ENCODE measurements at regions not wholly inside any gene's neighbourhood (a gene's known extent, or its start where the extent isn't known, plus 50 kb on each side); places are given as distances from the start of the nearest gene placed in this dataset.

- H3K36me3 ChIP-seq (ENCODE audit: control insufficient read depth in 4 of 4, insufficient read depth in 4 of 4, low read length in 4 of 4), result no peaks in the 10 kb centered on the region
- H3K4me3 ChIP-seq, result no peak overlapping the region
- ATAC-seq (ENCODE audit: insufficient read depth, low FRiP score), result peak; percentile 76
- H3K9ac ChIP-seq (ENCODE audit: insufficient read depth in 1 of 2, low read length in 2 of 2), result peak overlapping the region in 1 of 2 donors; percentile 8
- peaks cover 0 to 3% (median 0%) of the 10 kb centered on the region in 4 donors for H3K9me3 ChIP-seq (ENCODE audit: control insufficient read depth in 4 of 4, insufficient read depth in 3 of 4, low read length in 3 of 4)
- TF ChIP-seq, protein P1, sequence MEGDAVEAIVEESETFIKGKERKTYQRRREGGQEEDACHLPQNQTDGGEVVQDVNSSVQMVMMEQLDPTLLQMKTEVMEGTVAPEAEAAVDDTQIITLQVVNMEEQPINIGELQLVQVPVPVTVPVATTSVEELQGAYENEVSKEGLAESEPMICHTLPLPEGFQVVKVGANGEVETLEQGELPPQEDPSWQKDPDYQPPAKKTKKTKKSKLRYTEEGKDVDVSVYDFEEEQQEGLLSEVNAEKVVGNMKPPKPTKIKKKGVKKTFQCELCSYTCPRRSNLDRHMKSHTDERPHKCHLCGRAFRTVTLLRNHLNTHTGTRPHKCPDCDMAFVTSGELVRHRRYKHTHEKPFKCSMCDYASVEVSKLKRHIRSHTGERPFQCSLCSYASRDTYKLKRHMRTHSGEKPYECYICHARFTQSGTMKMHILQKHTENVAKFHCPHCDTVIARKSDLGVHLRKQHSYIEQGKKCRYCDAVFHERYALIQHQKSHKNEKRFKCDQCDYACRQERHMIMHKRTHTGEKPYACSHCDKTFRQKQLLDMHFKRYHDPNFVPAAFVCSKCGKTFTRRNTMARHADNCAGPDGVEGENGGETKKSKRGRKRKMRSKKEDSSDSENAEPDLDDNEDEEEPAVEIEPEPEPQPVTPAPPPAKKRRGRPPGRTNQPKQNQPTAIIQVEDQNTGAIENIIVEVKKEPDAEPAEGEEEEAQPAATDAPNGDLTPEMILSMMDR (IDR thresholded peaks at IDR 0.05; ENCODE audit: control extremely low read depth, extremely low read depth), result no peak
- DNase-seq, result peak; percentile 95 to 98 (median 97)
- peak overlapping the region; percentile 24 to 59 for H3K27ac ChIP-seq (ENCODE audit: low read depth in 1 of 2, low read length in 1 of 2)
- 39 to 72% methylated on average over 22 of the region's 22 CpGs for WGBS, 2 donors
- peaks cover 0 to 25% (median 6%) of the 10 kb centered on the region in 5 donors for H3K4me1 ChIP-seq (ENCODE audit: control insufficient read depth in 5 of 5, insufficient read depth in 5 of 5, low read length in 5 of 5)
- H3K27me3 ChIP-seq (ENCODE audit: control insufficient read depth in 3 of 3, insufficient read depth in 3 of 3, low read length in 2 of 3), result no peaks in the 10 kb centered on the region
Measured at GRCh38 chr5:171596391-171596878, 177.0 kb downstream of the FGF18 start.

DNA sequence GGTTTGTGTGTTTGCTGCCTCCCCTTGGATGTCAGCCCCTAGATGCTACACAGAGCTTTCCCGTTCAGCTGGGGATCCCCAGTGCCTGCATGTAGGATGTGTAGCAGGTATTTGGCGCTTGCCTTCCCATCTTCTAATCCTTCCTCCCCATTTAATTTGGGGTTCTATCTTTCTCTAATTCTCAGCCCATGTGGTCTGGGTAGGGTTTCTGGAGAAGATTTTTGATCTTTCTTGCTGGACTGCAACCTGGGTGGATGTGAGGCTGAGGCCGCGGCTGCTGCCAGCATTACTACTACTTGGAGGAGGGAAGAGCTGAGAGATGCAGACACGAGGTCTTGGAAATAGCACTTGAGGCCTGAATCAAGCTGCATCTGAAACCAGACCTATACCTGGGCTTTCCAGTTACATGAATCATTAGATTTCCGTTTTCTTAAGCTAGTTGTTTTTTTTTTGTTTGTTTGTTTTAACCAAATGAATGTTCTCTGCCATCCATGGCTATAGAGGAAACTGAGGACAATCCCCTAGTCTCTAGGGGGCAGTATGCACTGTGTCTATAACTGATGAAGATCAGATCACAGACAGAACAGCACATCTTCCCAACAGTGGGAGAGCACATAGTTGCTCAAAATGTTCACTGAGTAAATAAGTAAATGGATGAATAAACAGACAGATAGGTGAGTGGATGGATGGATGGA is 178.6 kb downstream of the FGF18 start:
- Histone ChIP-seq H3K4me1 (ENCODE audit: control insufficient read depth in 5 of 5, insufficient read depth in 5 of 5, low read length in 5 of 5) (peaks cover 0 to 28% (median 6%) of the 10 kb centered on the region in 5 donors), H3K9me3 (ENCODE audit: control insufficient read depth in 4 of 4, insufficient read depth in 3 of 4, low read length in 3 of 4) (peaks cover 0 to 3% (median 0%) of the 10 kb centered on the region in 4 donors), H3K27ac (ENCODE audit: low read depth in 1 of 2, low read length in 1 of 2) (no peak overlapping the region), H3K4me3 (no peak overlapping the region), H3K9ac (ENCODE audit: insufficient read depth in 1 of 2, low read length in 2 of 2) (no peak overlapping the region), H3K27me3 (ENCODE audit: control insufficient read depth in 3 of 3, insufficient read depth in 3 of 3, low read length in 2 of 3) (no peaks in the 10 kb centered on the region), H3K36me3 (ENCODE audit: control insufficient read depth in 4 of 4, insufficient read depth in 4 of 4, low read length in 4 of 4) (no peaks in the 10 kb centered on the region)
- ATAC-seq (ENCODE audit: insufficient read depth, low FRiP score), result no peak
- TF ChIP-seq, protein P1 (IDR thresholded peaks at IDR 0.05; ENCODE audit: control extremely low read depth, extremely low read depth), result no peak
- WGBS, 2 donors, result 86 to 91% methylated on average over 6 of the region's 6 CpGs
- no peak for DNase-seq

GRCh38 chr5:171598641-171599152 is 179.2 kb downstream of the FGF18 start:
- 92 to 95% methylated on average over 7 of the region's 7 CpGs for WGBS, 2 donors
- no peak overlapping the region for H3K27ac ChIP-seq (ENCODE audit: low read depth in 1 of 2, low read length in 1 of 2)
- no peak for ATAC-seq (ENCODE audit: insufficient read depth, low FRiP score)
- peaks cover 0 to 28% (median 6%) of the 10 kb centered on the region in 5 donors for H3K4me1 ChIP-seq (ENCODE audit: control insufficient read depth in 5 of 5, insufficient read depth in 5 of 5, low read length in 5 of 5)
- no peak overlapping the region for H3K4me3 ChIP-seq
- H3K9ac ChIP-seq (ENCODE audit: insufficient read depth in 1 of 2, low read length in 2 of 2), result no peak overlapping the region
- DNase-seq, result no peak
- peaks cover 0 to 3% (median 0%) of the 10 kb centered on the region in 4 donors for H3K9me3 ChIP-seq (ENCODE audit: control insufficient read depth in 4 of 4, insufficient read depth in 3 of 4, low read length in 3 of 4)
- H3K36me3 ChIP-seq (ENCODE audit: control insufficient read depth in 4 of 4, insufficient read depth in 4 of 4, low read length in 4 of 4), result no peaks in the 10 kb centered on the region
- TF ChIP-seq, protein P1 (IDR thresholded peaks at IDR 0.05; ENCODE audit: control extremely low read depth, extremely low read depth), result no peak
- no peaks in the 10 kb centered on the region for H3K27me3 ChIP-seq (ENCODE audit: control insufficient read depth in 3 of 3, insufficient read depth in 3 of 3, low read length in 2 of 3)

Data from lung (tissue), 11 donors.